GM19023 (cell line): ENCODE measurements at regions not wholly inside any gene's neighbourhood (a gene's known extent, or its start where the extent isn't known, plus 50 kb on each side); places are given as distances from the start of the nearest gene placed in this dataset.
"Not testable (repeated sequence)": the region's sequence is repeated elsewhere in the genome, so short reads cannot be mapped to it uniquely, and the experiment has no call there.

Experiments
- ATAC-seq: cut with Tn5 transposase; IDR thresholded peaks from one replicate; pipeline ENCODE4 v1.9.1; 2021; ENCODE audit warnings: mild to moderate bottlenecking, moderate library complexity; ENCODE audit not compliant: unreplicated experiment

GRCh38 chr3:190990898-190991297 lies 128.4 kb upstream of the GMNC start:
- no peak for ATAC-seq

- no peak for ATAC-seq
Measured at GRCh38 chr3:190989218-190989617, 126.7 kb upstream of the GMNC start.

- no peak for ATAC-seq
Measured at GRCh38 chr3:190988102-190988501, 125.6 kb upstream of the GMNC start.

GRCh38 chr3:190984502-190985244 lies 122.2 kb upstream of the GMNC start:
- ATAC-seq: no peak

DNA sequence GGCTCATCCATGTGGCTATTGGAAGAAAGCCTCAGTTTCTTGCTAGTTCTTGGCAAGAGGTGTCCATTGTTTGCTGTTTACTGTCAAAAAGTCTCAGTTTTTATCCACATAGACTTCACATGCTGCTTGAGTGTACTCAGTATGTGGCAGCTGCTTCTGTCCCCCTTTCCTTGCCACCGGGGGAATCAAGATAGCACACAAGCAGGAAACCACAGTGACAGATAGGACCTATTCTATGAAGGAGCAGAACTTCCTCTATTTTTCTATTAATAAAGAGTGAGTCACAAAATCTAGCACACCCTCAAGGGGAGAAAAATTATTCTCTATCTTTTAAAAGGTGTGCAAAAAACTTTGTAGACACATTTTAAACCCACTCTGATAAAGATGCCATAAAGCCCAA lies 121.4 kb upstream of the GMNC start:
- no peak for ATAC-seq

GRCh38 chr3:190973771-190974170 lies 111.3 kb upstream of the GMNC start:
- no peak for ATAC-seq

- ATAC-seq: no peak
Measured at GRCh38 chr3:190972840-190973270, 110.4 kb upstream of the GMNC start.

DNA sequence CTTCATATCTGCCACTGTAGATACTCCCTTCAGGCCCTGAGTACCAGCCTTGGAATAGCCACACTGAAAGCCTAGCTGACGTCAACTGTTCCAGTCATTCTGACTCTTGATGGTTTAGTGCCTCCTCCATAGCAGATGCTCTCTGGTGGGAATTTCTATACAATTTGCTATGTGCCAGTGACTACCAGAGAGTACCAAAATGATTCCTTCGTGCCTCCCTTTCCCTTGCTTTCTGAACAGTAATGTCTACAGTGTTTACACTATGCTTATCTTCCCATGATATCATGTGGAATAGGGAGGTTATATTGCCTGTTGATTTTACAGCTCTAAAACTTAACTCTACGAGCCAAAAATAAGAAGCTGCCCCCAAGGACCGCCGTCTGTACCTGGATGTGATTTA lies 109.7 kb upstream of the GMNC start:
- ATAC-seq: no peak

DNA sequence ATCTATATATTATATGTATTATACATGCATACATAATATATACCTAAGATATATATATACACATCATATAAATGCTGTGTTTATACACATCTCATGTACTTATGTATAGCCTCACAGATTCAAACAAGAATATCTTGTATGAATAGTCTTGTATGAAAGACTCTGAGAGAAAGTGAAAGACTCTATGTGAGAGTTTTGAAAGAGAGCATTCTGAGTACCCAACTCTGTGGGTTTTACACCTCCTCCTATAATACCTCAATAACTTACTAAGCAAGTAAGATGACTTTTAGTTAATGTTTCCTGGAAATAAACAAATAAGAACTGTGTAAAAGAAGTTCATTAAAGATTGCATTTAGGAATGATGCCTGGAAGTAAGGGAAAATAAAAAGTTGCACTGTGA lies 108.1 kb upstream of the GMNC start:
- ATAC-seq: no peak

GRCh38 chr3:190968616-190969015 lies 106.1 kb upstream of the GMNC start:
- no peak for ATAC-seq

DNA sequence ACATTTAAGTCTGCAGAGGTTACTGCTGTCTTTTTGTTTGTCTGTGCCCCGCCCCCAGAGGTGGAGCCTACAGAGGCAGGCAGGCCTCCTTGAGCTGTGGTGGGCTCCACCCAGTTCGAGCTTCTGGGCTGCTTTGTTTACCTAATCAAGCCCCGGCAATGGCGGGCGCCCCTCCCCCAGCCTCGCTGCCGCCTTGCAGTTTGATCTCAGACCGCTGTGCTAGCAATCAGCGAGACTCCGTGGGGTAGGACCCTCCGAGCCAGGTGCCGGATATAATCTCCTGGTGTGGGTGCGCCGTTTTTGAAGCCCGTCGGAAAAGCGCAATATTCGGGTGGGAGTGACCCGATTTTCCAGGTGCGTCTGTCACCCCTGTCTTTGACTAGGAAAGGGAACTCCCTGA lies 102.4 kb upstream of the GMNC start:
- not testable (repeated sequence) for ATAC-seq

- no peak for ATAC-seq
Measured at GRCh38 chr3:190959077-190959476, 96.6 kb upstream of the GMNC start.

DNA sequence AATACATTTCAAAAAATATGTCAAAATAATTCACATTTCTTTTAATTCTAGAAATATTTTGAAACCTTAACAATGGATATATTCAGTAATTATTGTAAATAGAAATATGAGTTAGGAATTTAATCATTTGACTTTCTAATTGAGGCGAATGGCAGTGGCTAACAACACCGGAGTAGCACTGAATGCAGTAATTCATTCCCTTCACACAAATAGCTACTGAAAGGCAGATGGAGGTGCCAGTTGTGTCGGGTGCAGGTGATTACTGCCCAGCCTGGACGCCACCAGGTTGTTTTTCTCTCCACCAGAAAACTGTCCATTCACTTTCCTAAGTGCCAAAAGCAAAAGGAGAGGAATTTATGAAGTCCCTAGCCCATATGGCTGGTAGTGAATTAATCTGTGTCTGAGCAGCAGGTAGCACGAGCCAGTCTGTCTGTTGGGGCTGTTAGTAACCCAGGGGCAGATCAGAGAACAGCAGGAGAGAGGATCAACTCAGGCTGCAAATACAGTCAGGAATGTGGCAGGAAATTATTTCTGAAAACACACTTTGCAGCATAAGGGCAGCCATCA lies 79.3 kb upstream of the GMNC start:
- ATAC-seq: no peak

DNA sequence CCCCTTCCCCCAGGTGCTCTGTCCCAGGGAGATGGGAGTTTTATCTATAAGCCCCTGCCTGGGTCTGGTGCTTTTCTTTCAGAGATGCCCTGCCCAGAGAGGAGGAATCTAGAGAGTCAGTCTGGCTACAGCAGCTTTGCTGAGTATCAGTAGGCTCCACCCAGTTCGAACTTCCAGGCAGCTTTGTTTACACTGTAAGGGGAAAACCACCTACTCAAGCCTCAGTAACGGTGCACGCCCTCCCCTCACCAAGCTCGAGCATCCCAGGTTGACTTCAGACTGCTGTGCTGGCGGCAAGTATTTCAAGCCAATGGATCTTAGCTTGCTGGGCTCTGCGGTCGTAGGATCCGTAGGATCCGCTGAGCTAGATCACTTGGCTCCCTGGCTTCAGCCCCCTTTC lies 72.1 kb upstream of the GMNC start:
- not testable (repeated sequence) for ATAC-seq

GRCh38 chr3:190926619-190927018 lies 64.1 kb upstream of the GMNC start:
- no peak for ATAC-seq

GRCh38 chr3:190912736-190913135 lies 50.2 kb upstream of the GMNC start:
- no peak for ATAC-seq
